ENCODE measurements at regions not wholly inside any gene's neighbourhood (a gene's known extent, or its start where the extent isn't known, plus 50 kb on each side); places are given as distances from the start of the nearest gene placed in this dataset.

GRCh38 chr5:155103146-155103545 is 89.6 kb downstream of the KIF4B start:
- no peak for TF ChIP-seq EZH2 (IDR thresholded peaks at IDR 0.05; ENCODE audit: low read depth)
- TF ChIP-seq CTCF (conservative IDR thresholded peaks at IDR 0.05), result no peak

Data from PC-9 (cell line).